HCT116 (cell line): ENCODE measurements at regions not wholly inside any gene's neighbourhood (a gene's known extent, or its start where the extent isn't known, plus 50 kb on each side); places are given as distances from the start of the nearest gene placed in this dataset.

ENCODE experiments used
- ATAC-seq: fragments of 200-7000 bp; cut with Tn5 transposase; 2 replicates; pipeline ENCODE4 v1.9.1; 2020; ENCODE audit warnings: mild to moderate bottlenecking, moderate library complexity
- BruUV-seq: library from RNA; stranded (reverse); fragments of 400-500 nt; replicated peaks from 2 replicates; lab custom pipeline; 2021; lab: Mats Ljungman, UMichigan
- CTCF ChIA-PET: fragments of 300-600 bp; sonication (Branson Sonifier 250); formaldehyde crosslinking; loops from one replicate; lab custom pipeline; 2021; ENCODE audit warnings: antibody characterized with exemption; lab: Charles Lee
- POLR2A ChIA-PET: fragments of 300-600, 350-600 bp; sonication (Branson Sonifier 250); formaldehyde crosslinking; loops from one replicate; lab custom pipeline; 2021; ENCODE audit warnings: antibody characterized with exemption; lab: Charles Lee
- RAD21 ChIA-PET, 2 experiments: fragments of 300-600 bp; sonication (Branson Sonifier 250); formaldehyde crosslinking; loops; one replicate each; lab custom pipeline; 2023; ENCODE audit warnings: low total read pairs in 2 of 2; ENCODE audit not compliant: uncharacterized antibody in 2 of 2, unreplicated experiment in 2 of 2, low non-redundant PET in 1 of 2; lab: Charles Lee
- DNase-seq: peaks from one replicate; pipeline ENCODE4 v3.0.0-alpha.2; 2010; ENCODE audit warnings: low read depth, low spot score
- H2AFZ ChIP-seq: fragments of 200-600 bp; shearing (Covaris generic), sonication (generic); 2 replicates; pipeline ENCODE4 v1.6.1; 2017; ENCODE audit warnings: low read depth, mixed run types, mixed read lengths, antibody characterized with exemption, low read length; ENCODE audit not compliant: poor library complexity, severe bottlenecking
- H3K27ac ChIP-seq: 2 replicates; pipeline ENCODE4 v1.5.1; 2012; ENCODE audit warnings: low read depth, low read length
- H3K27me3 ChIP-seq: fragments of 200-600 bp; sonication (generic); 2 replicates; pipeline ENCODE4 v1.6.1; 2016; ENCODE audit warnings: mixed run types, low read length, mixed read lengths; ENCODE audit not compliant: insufficient read depth
- H3K36me3 ChIP-seq, 2 experiments: fragments of 200-500 bp in 1 of 2; fragments of 200-600 bp in 1 of 2; sonication (Bioruptor generic) in 1 of 2; sonication (generic) in 1 of 2; 2 replicates each; pipeline versions ENCODE4 v1.5.1 to v1.6.1; 2014 to 2016; ENCODE audit warnings: low read length in 2 of 2, inconsistent platforms in 1 of 2, mixed read lengths in 1 of 2, mixed run types in 1 of 2; ENCODE audit not compliant: insufficient read depth in 2 of 2, control insufficient read depth in 1 of 2
- H3K4me1 ChIP-seq, 2 experiments: fragments of 200-600 bp in 1 of 2; sonication (generic) in 1 of 2; 2 replicates each; pipeline versions ENCODE4 v1.5.1 to v1.6.1; 2012 to 2017; ENCODE audit warnings: low read length in 2 of 2, inconsistent platforms in 1 of 2, mild to moderate bottlenecking in 1 of 2, mixed read lengths in 1 of 2, mixed run types in 1 of 2, moderate library complexity in 1 of 2; ENCODE audit not compliant: insufficient read depth in 2 of 2, control insufficient read depth in 1 of 2
- H3K4me2 ChIP-seq: fragments of 200-600 bp; sonication (generic); 2 replicates; pipeline ENCODE4 v1.6.1; 2017; ENCODE audit warnings: mixed run types, low read length, mixed read lengths
- H3K4me3 ChIP-seq, 2 experiments: fragments of 200-600 bp in 1 of 2; sonication (generic) in 1 of 2; replicated peaks in 1 of 2; 2 replicates each; pipeline ENCODE4 v1.5.1; 2011 to 2016; ENCODE audit warnings: low read length in 2 of 2, control low read depth in 1 of 2, low read depth in 1 of 2, mild to moderate bottlenecking in 1 of 2, mixed read lengths in 1 of 2, mixed run types in 1 of 2
- H3K79me2 ChIP-seq: fragments of 200-600 bp; sonication (generic); 2 replicates; pipeline ENCODE4 v1.6.1; 2017; ENCODE audit warnings: mild to moderate bottlenecking, mixed run types, low read length, moderate library complexity, mixed read lengths; ENCODE audit not compliant: insufficient read depth
- H3K9ac ChIP-seq: fragments of 200-600 bp; sonication (generic); 2 replicates; pipeline ENCODE4 v1.6.1; 2016; ENCODE audit warnings: low read length, mixed read lengths
- H3K9me2 ChIP-seq: fragments of 200-600 bp; sonication (generic), shearing (Covaris generic); 2 replicates; pipeline ENCODE4 v1.6.1; 2017; ENCODE audit warnings: mixed run types, mild to moderate bottlenecking, moderate library complexity; ENCODE audit not compliant: insufficient read depth
- H3K9me3 ChIP-seq, 2 experiments: fragments of 200-500 bp in 1 of 2; fragments of 200-600 bp in 1 of 2; sonication (Bioruptor generic) in 1 of 2; sonication (generic) in 1 of 2; 2 replicates each; pipeline ENCODE4 v1.6.1; 2014 to 2017; ENCODE audit warnings: low read length in 2 of 2, mixed read lengths in 2 of 2, inconsistent platforms in 1 of 2, low read depth in 1 of 2, mild to moderate bottlenecking in 1 of 2, mixed run types in 1 of 2, moderate library complexity in 1 of 2; ENCODE audit not compliant: control insufficient read depth in 1 of 2, insufficient read depth in 1 of 2
- H4K20me1 ChIP-seq: fragments of 200-600 bp; sonication (generic), shearing (Covaris generic); 2 replicates; pipeline ENCODE4 v1.6.1; 2017; ENCODE audit warnings: mixed run types, mild to moderate bottlenecking, moderate library complexity; ENCODE audit not compliant: insufficient read depth
- CBX3 ChIP-seq: IDR thresholded peaks from 2 replicates; pipeline ENCODE4 v1.6.1; 2012; ENCODE audit warnings: low read depth
- CEBPB ChIP-seq: IDR thresholded peaks from 2 replicates; pipeline ENCODE4 v1.6.1; 2012; ENCODE audit warnings: low read depth
- EGR1 ChIP-seq: IDR thresholded peaks from 2 replicates; pipeline ENCODE4 v1.6.1; 2012; ENCODE audit warnings: low read depth
- ELF1 ChIP-seq: IDR thresholded peaks from 2 replicates; pipeline ENCODE4 v1.6.1; 2012; ENCODE audit warnings: low read depth, borderline replicate concordance
- EZH2 ChIP-seq: fragments of 200-600 bp; sonication (generic); IDR thresholded peaks from 2 replicates; pipeline ENCODE4 v1.6.1; 2017; ENCODE audit warnings: antibody characterized with exemption, mixed run types
- EZH2phosphoT487 ChIP-seq: fragments of 200-600 bp; IDR thresholded peaks from 2 replicates; pipeline ENCODE4 v1.6.1; 2018; ENCODE audit warnings: antibody characterized with exemption, borderline replicate concordance
- FOSL1 ChIP-seq: IDR thresholded peaks from 2 replicates; pipeline ENCODE4 v1.6.1; 2012; ENCODE audit warnings: low read depth
- POLR2A ChIP-seq: IDR thresholded peaks from 2 replicates; pipeline ENCODE4 v1.7.0; 2011; ENCODE audit warnings: borderline replicate concordance; ENCODE audit not compliant: insufficient read depth, insufficient read length; ENCODE audit errors: extremely low read depth
- POLR2AphosphoS5 ChIP-seq: IDR thresholded peaks from 2 replicates; pipeline ENCODE4 v1.6.1; 2011; ENCODE audit warnings: mild to moderate bottlenecking, low read depth, low read length, moderate library complexity
- SIN3A ChIP-seq: IDR thresholded peaks from 2 replicates; pipeline ENCODE4 v1.6.1; 2012; ENCODE audit warnings: low read depth
- SRF ChIP-seq: IDR thresholded peaks from 2 replicates; pipeline ENCODE4 v1.6.1; 2012; ENCODE audit warnings: low read depth
- TCF7L2 ChIP-seq: IDR thresholded peaks from 2 replicates; pipeline ENCODE4 v1.7.0; 2011; ENCODE audit warnings: borderline replicate concordance, inconsistent platforms; ENCODE audit not compliant: insufficient read depth, insufficient read length; ENCODE audit errors: extremely low read depth
- YY1 ChIP-seq: IDR thresholded peaks from 2 replicates; pipeline ENCODE4 v1.6.1; 2011; ENCODE audit warnings: low read length, low read depth, moderate library complexity, mild to moderate bottlenecking; ENCODE audit not compliant: insufficient replicate concordance; ENCODE audit errors: extremely low read depth
- ZNF274 ChIP-seq: fragments of 200-500 bp; sonication (Bioruptor generic); IDR thresholded peaks from 2 replicates; pipeline ENCODE4 v1.6.1; 2014; ENCODE audit warnings: mild to moderate bottlenecking, low read depth, low read length, inconsistent platforms
- intact Hi-C: fragments of 100-400 bp; cut with micrococcal nuclease; formaldehyde crosslinking; loops from 2 replicates; pipeline ENCODE4 v1.10.0; 2022
- TF ChIP-seq, protein P1 (sequence below): IDR thresholded peaks from 2 replicates; pipeline ENCODE4 v1.6.1; 2011; ENCODE audit warnings: mild to moderate bottlenecking, low read length, moderate library complexity; ENCODE audit not compliant: insufficient replicate concordance; ENCODE audit errors: extremely low read depth
- TF ChIP-seq, protein P2 (sequence below): IDR thresholded peaks from 2 replicates; pipeline ENCODE4 v1.6.1; 2012

DNA sequence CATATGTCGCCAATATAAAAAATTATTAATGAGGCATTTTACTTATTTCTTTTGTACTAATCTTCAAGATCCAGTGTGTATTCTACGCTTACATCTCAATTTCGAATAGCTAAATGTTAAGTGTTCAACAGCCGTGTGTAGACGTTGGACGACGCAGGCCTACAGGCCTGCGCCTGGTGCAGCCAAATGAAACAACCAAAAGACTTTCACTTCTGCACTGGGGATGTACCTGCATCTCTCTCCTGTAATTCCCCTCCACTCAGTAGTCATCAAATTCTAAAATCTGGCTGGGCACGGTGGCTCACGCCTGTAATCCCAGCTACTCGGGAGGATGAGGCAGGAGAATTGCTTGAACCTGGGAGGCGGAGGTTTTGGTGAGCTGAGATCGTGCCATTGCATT, 76.8 kb upstream of the HNRNPU start:
- Histone ChIP-seq H2AFZ (no peak overlapping the region), H3K4me3 (no peak overlapping the region), H3K9me2 (no peaks in the 10 kb centered on the region), H3K79me2 (no peaks in the 10 kb centered on the region), H3K4me2 (no peak overlapping the region), H3K9me3 (no peaks in the 10 kb centered on the region), H3K9ac (no peak overlapping the region), H3K4me1 (no peaks in the 10 kb centered on the region), H3K27me3 (no peaks in the 10 kb centered on the region), H4K20me1 (no peaks in the 10 kb centered on the region), H3K36me3 (no peaks in the 10 kb centered on the region), H3K27ac (no peak overlapping the region)
- no peak for DNase-seq
- POLR2A ChIA-PET = no interaction called here
- no TSS peak for BruUV-seq
- no peak for ATAC-seq
- TF ChIP-seq POLR2AphosphoS5 (no peak), CBX3 (no peak), TCF7L2 (no peak), YY1 (no peak)
- TF ChIP-seq, protein P1, sequence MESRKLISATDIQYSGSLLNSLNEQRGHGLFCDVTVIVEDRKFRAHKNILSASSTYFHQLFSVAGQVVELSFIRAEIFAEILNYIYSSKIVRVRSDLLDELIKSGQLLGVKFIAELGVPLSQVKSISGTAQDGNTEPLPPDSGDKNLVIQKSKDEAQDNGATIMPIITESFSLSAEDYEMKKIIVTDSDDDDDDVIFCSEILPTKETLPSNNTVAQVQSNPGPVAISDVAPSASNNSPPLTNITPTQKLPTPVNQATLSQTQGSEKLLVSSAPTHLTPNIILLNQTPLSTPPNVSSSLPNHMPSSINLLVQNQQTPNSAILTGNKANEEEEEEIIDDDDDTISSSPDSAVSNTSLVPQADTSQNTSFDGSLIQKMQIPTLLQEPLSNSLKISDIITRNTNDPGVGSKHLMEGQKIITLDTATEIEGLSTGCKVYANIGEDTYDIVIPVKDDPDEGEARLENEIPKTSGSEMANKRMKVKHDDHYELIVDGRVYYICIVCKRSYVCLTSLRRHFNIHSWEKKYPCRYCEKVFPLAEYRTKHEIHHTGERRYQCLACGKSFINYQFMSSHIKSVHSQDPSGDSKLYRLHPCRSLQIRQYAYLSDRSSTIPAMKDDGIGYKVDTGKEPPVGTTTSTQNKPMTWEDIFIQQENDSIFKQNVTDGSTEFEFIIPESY = no peak
- intact Hi-C loops = no loop called here
- CTCF ChIA-PET = no interaction called here
- RAD21 ChIA-PET = no interaction called here

DNA sequence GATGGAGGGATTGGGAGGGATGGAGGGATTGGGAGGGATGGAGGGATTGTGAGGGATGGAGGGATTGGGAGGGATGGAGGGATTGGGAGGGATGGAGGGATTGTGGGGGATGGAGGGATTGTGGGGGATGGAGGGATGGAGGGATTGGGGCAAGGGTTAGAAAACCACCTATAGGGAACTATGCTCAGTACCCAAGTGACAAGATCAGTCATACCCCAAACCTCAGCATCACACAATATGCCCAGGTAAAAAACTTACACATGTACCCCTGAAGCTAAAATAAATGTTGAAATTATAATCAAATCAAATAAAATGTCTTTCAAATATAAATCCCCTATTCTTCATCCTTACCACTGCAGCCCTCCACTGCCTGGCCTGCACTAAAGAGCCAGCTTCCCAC, 72.8 kb upstream of the HNRNPU start:
- H2AFZ ChIP-seq = no peak overlapping the region
- no TSS peak for BruUV-seq
- DNase-seq = no peak
- no peaks in the 10 kb centered on the region for H3K27me3 ChIP-seq
- CTCF ChIA-PET = no interaction called here
- no peaks in the 10 kb centered on the region for H3K36me3 ChIP-seq
- H3K9ac ChIP-seq = no peak overlapping the region
- no peak overlapping the region for H3K4me2 ChIP-seq
- RAD21 ChIA-PET = no interaction called here
- TF ChIP-seq EZH2phosphoT487 (no peak), ZNF274 (no peak), EGR1 (no peak), POLR2A (no peak), CEBPB (no peak), FOSL1 (no peak), EZH2 (no peak), SIN3A (no peak), SRF (no peak), ELF1 (no peak)
- TF ChIP-seq, protein P2, sequence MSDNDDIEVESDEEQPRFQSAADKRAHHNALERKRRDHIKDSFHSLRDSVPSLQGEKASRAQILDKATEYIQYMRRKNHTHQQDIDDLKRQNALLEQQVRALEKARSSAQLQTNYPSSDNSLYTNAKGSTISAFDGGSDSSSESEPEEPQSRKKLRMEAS = no peak
- no peaks in the 10 kb centered on the region for H3K79me2 ChIP-seq
- intact Hi-C loops = no loop called here
- H3K27ac ChIP-seq = no peak overlapping the region
- no peaks in the 10 kb centered on the region for H3K4me1 ChIP-seq
- H3K9me3 ChIP-seq = no peaks in the 10 kb centered on the region
- POLR2A ChIA-PET = no interaction called here
- ATAC-seq = no peak
- H3K9me2 ChIP-seq = no peaks in the 10 kb centered on the region
- no peak overlapping the region for H3K4me3 ChIP-seq
- no peaks in the 10 kb centered on the region for H4K20me1 ChIP-seq
